Stimulated activated CD8-positive, alpha-beta memory T cell treated with anti-CD3 and anti-CD28 coated beads, Interleukin-7, amount 100 ng/mL, for 4 hours (primary cell): ENCODE measurements at regions not wholly inside any gene's neighbourhood (a gene's known extent, or its start where the extent isn't known, plus 50 kb on each side); places are given as distances from the start of the nearest gene placed in this dataset.
"Not testable (repeated sequence)": the region's sequence is repeated elsewhere in the genome, so short reads cannot be mapped to it uniquely, and the experiment has no call there.

ENCODE experiments used
- DNase-seq, 2 donors: peaks; one replicate each; pipeline ENCODE4 v3.0.0-alpha.2; 2020; ENCODE audit warnings: low read depth in 2 of 2

GRCh38 chrX:121169099-121170035 is 122.0 kb downstream of the GLUD2 start:
- no peak for DNase-seq

GRCh38 chrX:121172703-121173102 is 125.3 kb downstream of the GLUD2 start:
- DNase-seq = no peak

GRCh38 chrX:121179972-121180371 is 132.6 kb downstream of the GLUD2 start:
- DNase-seq = no peak

GRCh38 chrX:121191779-121192178 is 144.4 kb downstream of the GLUD2 start:
- DNase-seq = no peak

- no peak for DNase-seq
These were observed 148.3 kb downstream of the GLUD2 start for GRCh38 chrX:121195719-121196118.

- DNase-seq = not testable (repeated sequence)
These were observed 149.5 kb downstream of the GLUD2 start for GRCh38 chrX:121196872-121197444.

GRCh38 chrX:121208563-121208962 is 161.2 kb downstream of the GLUD2 start:
- no peak for DNase-seq

- no peak for DNase-seq
These were observed 169.4 kb downstream of the GLUD2 start for GRCh38 chrX:121216641-121217374.

- DNase-seq = no peak
These were observed 174.0 kb downstream of the GLUD2 start for GRCh38 chrX:121221322-121221977.

- no peak for DNase-seq
These were observed 180.5 kb downstream of the GLUD2 start for GRCh38 chrX:121227888-121228287.

- no peak for DNase-seq
These were observed 184.4 kb downstream of the GLUD2 start for GRCh38 chrX:121231566-121232358.

- no peak for DNase-seq
These were observed 188.6 kb downstream of the GLUD2 start for GRCh38 chrX:121236040-121236439.

- DNase-seq = no peak
These were observed 190.7 kb downstream of the GLUD2 start for GRCh38 chrX:121238093-121238492.

- DNase-seq = no peak
These were observed 197.1 kb downstream of the GLUD2 start for GRCh38 chrX:121244511-121244910.

- DNase-seq = no peak
These were observed 198.4 kb downstream of the GLUD2 start for GRCh38 chrX:121245763-121246162.

- no peak for DNase-seq
These were observed 206.9 kb downstream of the GLUD2 start for GRCh38 chrX:121254336-121254735.

GRCh38 chrX:121256647-121257046 is 209.2 kb downstream of the GLUD2 start:
- no peak for DNase-seq

GRCh38 chrX:121258545-121258944 is 211.1 kb downstream of the GLUD2 start:
- no peak for DNase-seq

GRCh38 chrX:121259170-121259569 is 211.8 kb downstream of the GLUD2 start:
- DNase-seq = no peak

GRCh38 chrX:121260596-121261240 is 213.3 kb downstream of the GLUD2 start:
- no peak for DNase-seq

- DNase-seq = no peak
These were observed 236.5 kb downstream of the GLUD2 start for GRCh38 chrX:121283921-121284320.
